Panc1 (cell line): ENCODE measurements at regions not wholly inside any gene's neighbourhood (a gene's known extent, or its start where the extent isn't known, plus 50 kb on each side); places are given as distances from the start of the nearest gene placed in this dataset.

ENCODE experiments used
- ATAC-seq: fragments of 200-7000 bp; cut with Tn5 transposase; 2 replicates; pipeline ENCODE4 v1.9.1; 2020; ENCODE audit warnings: mild to moderate bottlenecking, moderate library complexity
- BruUV-seq: library from RNA; stranded (reverse); fragments of 400-500 nt; replicated peaks from 2 replicates; lab custom pipeline; 2021; lab: Mats Ljungman, UMichigan
- CTCF ChIA-PET: fragments of 300-600 bp; sonication (Branson Sonifier 250); formaldehyde crosslinking; loops from one replicate; lab custom pipeline; 2022; ENCODE audit warnings: antibody characterized with exemption; lab: Charles Lee
- POLR2A ChIA-PET: fragments of 300-600 bp; sonication (Branson Sonifier 250); formaldehyde crosslinking; loops from one replicate; lab custom pipeline; 2022; ENCODE audit warnings: antibody characterized with exemption; lab: Charles Lee
- DNase-seq: peaks from one replicate; pipeline ENCODE4 v3.0.0-alpha.2; 2010; ENCODE audit warnings: low read depth, low spot score
- H3K27ac ChIP-seq: 2 replicates; pipeline ENCODE4 v1.5.1; 2011; ENCODE audit warnings: mild to moderate bottlenecking, low read length, inconsistent platforms
- H3K27me3 ChIP-seq: fragments of 200-500 bp; sonication (Bioruptor generic); 2 replicates; pipeline ENCODE4 v1.6.0; 2014; ENCODE audit warnings: low read length, inconsistent platforms; ENCODE audit not compliant: control insufficient read depth, insufficient read depth
- H3K36me3 ChIP-seq: fragments of 200-500 bp; sonication (Bioruptor generic); 2 replicates; pipeline ENCODE4 v1.5.1; 2014; ENCODE audit warnings: inconsistent platforms, mild to moderate bottlenecking, low read length, moderate library complexity; ENCODE audit not compliant: control insufficient read depth, insufficient read depth
- H3K4me1 ChIP-seq: 2 replicates; pipeline ENCODE4 v1.5.1; 2011; ENCODE audit warnings: inconsistent platforms, mild to moderate bottlenecking, low read length, moderate library complexity; ENCODE audit not compliant: control insufficient read depth, insufficient read depth
- H3K4me3 ChIP-seq, 2 experiments: 2 replicates each; pipeline ENCODE4 v1.5.1; 2011 to 2012; ENCODE audit warnings: low read depth in 2 of 2, low read length in 2 of 2, mild to moderate bottlenecking in 2 of 2, inconsistent platforms in 1 of 2, moderate library complexity in 1 of 2
- H3K9me3 ChIP-seq: fragments of 200-500 bp; sonication (Bioruptor generic); 2 replicates; pipeline ENCODE4 v1.5.1; 2014; ENCODE audit warnings: low read depth, mild to moderate bottlenecking, inconsistent platforms, low read length, moderate library complexity; ENCODE audit not compliant: control insufficient read depth, insufficient read depth
- CTCF ChIP-seq: fragments of 450-650 bp; IDR thresholded peaks from 2 replicates; pipeline ENCODE4 v1.5.1; 2017; ENCODE audit warnings: mild to moderate bottlenecking
- POLR2AphosphoS5 ChIP-seq: IDR thresholded peaks from 2 replicates; pipeline ENCODE4 v1.6.1; 2012; ENCODE audit warnings: mild to moderate bottlenecking, low read depth, low read length, moderate library complexity
- SIN3A ChIP-seq: IDR thresholded peaks from 2 replicates; pipeline ENCODE4 v1.6.1; 2012; ENCODE audit warnings: low read depth, mild to moderate bottlenecking, low read length, moderate library complexity, borderline replicate concordance; ENCODE audit not compliant: insufficient read depth
- TCF7L2 ChIP-seq: IDR thresholded peaks from 2 replicates; pipeline ENCODE4 v1.6.1; 2011; ENCODE audit warnings: mild to moderate bottlenecking, low read depth, low read length, inconsistent platforms
- in situ Hi-C: cut with HindIII; loops from 2 replicates; pipeline ENCODE4 v1.10.0; 2016; ENCODE audit warnings: low sequenced_read_pairs, low pct_unique_long_range_greater_than_20kb
- intact Hi-C: fragments of 100-400 bp; cut with micrococcal nuclease; formaldehyde crosslinking; loops from one replicate; pipeline ENCODE4 v1.10.0; 2022; ENCODE audit not compliant: unreplicated experiment
- TF ChIP-seq, protein P1 (sequence below), 2 experiments: IDR thresholded peaks; 2 replicates each; pipeline ENCODE4 v1.6.1; 2011 to 2012; ENCODE audit warnings: low read depth in 2 of 2, control low read depth in 1 of 2, low read length in 1 of 2, mild to moderate bottlenecking in 1 of 2, moderate library complexity in 1 of 2; ENCODE audit not compliant: insufficient read depth in 1 of 2

DNA sequence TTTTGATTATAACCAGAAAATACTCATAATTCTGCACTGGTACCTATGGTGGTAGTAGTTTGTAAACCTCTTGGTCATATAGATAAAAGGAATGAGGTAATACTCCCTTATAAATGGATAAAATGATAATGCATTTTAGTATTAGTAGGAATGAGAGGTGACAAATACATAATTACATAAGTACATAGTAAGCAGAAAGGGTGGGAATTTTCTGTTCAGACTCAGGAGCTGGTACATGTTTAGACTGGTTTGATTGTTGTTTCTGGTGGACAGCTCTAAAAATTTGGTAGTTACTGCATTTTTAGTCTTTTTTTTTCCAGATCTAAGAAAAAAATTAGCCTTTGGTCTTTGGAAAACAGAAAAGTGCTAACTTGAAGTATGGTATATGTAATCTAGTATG, 70.4 kb upstream of the AGA start:
- Histone ChIP-seq H3K36me3 (no peaks in the 10 kb centered on the region), H3K27ac (no peak overlapping the region), H3K27me3 (no peaks in the 10 kb centered on the region), H3K4me1 (no peaks in the 10 kb centered on the region), H3K4me3 (no peak overlapping the region), H3K9me3 (no peaks in the 10 kb centered on the region)
- TF ChIP-seq CTCF (no peak), SIN3A (no peak), TCF7L2 (no peak)
- TF ChIP-seq, protein P1, sequence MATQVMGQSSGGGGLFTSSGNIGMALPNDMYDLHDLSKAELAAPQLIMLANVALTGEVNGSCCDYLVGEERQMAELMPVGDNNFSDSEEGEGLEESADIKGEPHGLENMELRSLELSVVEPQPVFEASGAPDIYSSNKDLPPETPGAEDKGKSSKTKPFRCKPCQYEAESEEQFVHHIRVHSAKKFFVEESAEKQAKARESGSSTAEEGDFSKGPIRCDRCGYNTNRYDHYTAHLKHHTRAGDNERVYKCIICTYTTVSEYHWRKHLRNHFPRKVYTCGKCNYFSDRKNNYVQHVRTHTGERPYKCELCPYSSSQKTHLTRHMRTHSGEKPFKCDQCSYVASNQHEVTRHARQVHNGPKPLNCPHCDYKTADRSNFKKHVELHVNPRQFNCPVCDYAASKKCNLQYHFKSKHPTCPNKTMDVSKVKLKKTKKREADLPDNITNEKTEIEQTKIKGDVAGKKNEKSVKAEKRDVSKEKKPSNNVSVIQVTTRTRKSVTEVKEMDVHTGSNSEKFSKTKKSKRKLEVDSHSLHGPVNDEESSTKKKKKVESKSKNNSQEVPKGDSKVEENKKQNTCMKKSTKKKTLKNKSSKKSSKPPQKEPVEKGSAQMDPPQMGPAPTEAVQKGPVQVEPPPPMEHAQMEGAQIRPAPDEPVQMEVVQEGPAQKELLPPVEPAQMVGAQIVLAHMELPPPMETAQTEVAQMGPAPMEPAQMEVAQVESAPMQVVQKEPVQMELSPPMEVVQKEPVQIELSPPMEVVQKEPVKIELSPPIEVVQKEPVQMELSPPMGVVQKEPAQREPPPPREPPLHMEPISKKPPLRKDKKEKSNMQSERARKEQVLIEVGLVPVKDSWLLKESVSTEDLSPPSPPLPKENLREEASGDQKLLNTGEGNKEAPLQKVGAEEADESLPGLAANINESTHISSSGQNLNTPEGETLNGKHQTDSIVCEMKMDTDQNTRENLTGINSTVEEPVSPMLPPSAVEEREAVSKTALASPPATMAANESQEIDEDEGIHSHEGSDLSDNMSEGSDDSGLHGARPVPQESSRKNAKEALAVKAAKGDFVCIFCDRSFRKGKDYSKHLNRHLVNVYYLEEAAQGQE (IDR thresholded peaks at IDR 0.05; ENCODE audit: insufficient read depth in 1 of 2, low read depth in 2 of 2, low read length in 1 of 2) = no peak
- ATAC-seq (no peak), DNase-seq (no peak)
- no TSS peak for BruUV-seq
- intact Hi-C loops (no loop called here), in situ Hi-C loops (no loop called here)
- ChIA-PET CTCF (no interaction called here), POLR2A (no interaction called here)

GRCh38 chr4:177517862-177518261, 75.6 kb upstream of the AGA start:
- TF ChIP-seq, protein P1 (IDR thresholded peaks at IDR 0.05; ENCODE audit: insufficient read depth in 1 of 2, low read depth in 2 of 2, low read length in 1 of 2) = no peak
- no peak for TF ChIP-seq CTCF
- TF ChIP-seq SIN3A = no peak
- no peak for TF ChIP-seq POLR2AphosphoS5
- BruUV-seq = no TSS peak
- in situ Hi-C loops = no loop called here
- H3K36me3 ChIP-seq = no peaks in the 10 kb centered on the region
- H3K27ac ChIP-seq = no peak overlapping the region
- CTCF ChIA-PET = no interaction called here
- ATAC-seq (no peak), DNase-seq (no peak)
- POLR2A ChIA-PET = no interaction called here
- H3K4me3 ChIP-seq = no peak overlapping the region
- H3K4me1 ChIP-seq = no peaks in the 10 kb centered on the region
- no peaks in the 10 kb centered on the region for H3K27me3 ChIP-seq
- H3K9me3 ChIP-seq = no peaks in the 10 kb centered on the region
- intact Hi-C loops = no loop called here
